Keratinocyte (primary cell): ENCODE measurements at regions not wholly inside any gene's neighbourhood (a gene's known extent, or its start where the extent isn't known, plus 50 kb on each side); places are given as distances from the start of the nearest gene placed in this dataset.

Experiments used
- EZH2 ChIP-seq: IDR thresholded peaks from one replicate; pipeline ENCODE4 v1.6.1; 2012; ENCODE audit warnings: inconsistent platforms, mild to moderate bottlenecking, low read length, moderate library complexity
- TF ChIP-seq, protein P1 (sequence below), 3 experiments: IDR thresholded peaks in 1 of 3; conservative IDR thresholded peaks in 1 of 3; optimal IDR thresholded peaks in 1 of 3; 2 replicates in 2 of 3; 3 replicates in 1 of 3; pipeline versions ENCODE3 to v1.5.1; 2011; ENCODE audit warnings: low read length in 3 of 3, mild to moderate bottlenecking in 3 of 3, moderate library complexity in 2 of 3, control low read depth in 1 of 3, inconsistent platforms in 1 of 3; ENCODE audit not compliant: insufficient read depth in 2 of 3; ENCODE audit errors: extremely low read depth in 1 of 3

DNA sequence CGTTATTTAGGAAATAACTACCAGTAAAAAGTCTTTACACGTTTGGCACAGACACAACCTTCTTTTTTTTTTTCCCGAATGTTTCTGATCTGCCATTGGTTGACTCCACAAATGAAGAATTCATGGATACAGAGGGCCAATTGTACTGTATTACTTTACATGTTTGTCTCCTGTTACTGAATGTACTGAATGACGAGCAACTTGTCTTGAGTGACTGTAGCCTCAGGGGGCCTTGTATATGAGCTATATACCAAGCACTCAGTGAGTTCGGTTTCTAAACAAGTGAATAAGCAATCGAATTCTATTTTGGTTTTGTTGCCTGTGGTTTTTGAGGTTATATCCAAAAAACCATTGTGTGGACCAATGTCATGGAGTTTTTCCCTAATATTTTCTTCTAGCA, 480.0 kb upstream of the SYT1 start:
- TF ChIP-seq, protein P1, sequence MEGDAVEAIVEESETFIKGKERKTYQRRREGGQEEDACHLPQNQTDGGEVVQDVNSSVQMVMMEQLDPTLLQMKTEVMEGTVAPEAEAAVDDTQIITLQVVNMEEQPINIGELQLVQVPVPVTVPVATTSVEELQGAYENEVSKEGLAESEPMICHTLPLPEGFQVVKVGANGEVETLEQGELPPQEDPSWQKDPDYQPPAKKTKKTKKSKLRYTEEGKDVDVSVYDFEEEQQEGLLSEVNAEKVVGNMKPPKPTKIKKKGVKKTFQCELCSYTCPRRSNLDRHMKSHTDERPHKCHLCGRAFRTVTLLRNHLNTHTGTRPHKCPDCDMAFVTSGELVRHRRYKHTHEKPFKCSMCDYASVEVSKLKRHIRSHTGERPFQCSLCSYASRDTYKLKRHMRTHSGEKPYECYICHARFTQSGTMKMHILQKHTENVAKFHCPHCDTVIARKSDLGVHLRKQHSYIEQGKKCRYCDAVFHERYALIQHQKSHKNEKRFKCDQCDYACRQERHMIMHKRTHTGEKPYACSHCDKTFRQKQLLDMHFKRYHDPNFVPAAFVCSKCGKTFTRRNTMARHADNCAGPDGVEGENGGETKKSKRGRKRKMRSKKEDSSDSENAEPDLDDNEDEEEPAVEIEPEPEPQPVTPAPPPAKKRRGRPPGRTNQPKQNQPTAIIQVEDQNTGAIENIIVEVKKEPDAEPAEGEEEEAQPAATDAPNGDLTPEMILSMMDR (optimal IDR thresholded peaks at IDR 0.05 in 1 of 3, IDR thresholded peaks at IDR 0.05 in 1 of 3, conservative IDR thresholded peaks at IDR 0.05 in 1 of 3; ENCODE audit: extremely low read depth in 1 of 3, insufficient read depth in 2 of 3, low read length in 3 of 3), result no peak
- TF ChIP-seq EZH2, result no peak
